ENCODE measurements at regions not wholly inside any gene's neighbourhood (a gene's known extent, or its start where the extent isn't known, plus 50 kb on each side); places are given as distances from the start of the nearest gene placed in this dataset.

DNA sequence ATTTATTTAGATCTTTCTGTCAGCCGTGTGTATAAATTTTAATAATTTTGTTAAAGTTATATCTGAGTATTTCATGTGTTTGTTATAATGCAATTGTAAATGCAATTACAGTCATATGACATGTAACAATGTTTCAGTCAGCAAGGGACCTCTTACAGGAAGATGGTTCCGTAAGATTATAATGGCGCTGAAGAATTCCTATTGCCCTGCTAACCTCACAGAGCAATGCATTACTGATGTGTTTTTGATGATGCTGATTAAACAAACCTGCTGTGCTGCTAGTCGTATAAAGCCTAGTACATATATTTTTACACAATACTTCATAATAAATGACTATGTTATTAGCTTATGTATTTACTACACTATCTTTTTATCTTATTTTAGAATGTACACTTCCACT is 1166.4 kb downstream of the CDH12 start:
- H3K27ac ChIP-seq, result no peak overlapping the region
- H3K9me3 ChIP-seq, result peaks cover 0 to 2% (median 0%) of the 10 kb centered on the region in 11 donors
- no peaks in the 10 kb centered on the region for H3K4me1 ChIP-seq
- no peaks in the 10 kb centered on the region for H3K36me3 ChIP-seq
- intact Hi-C loops (cut with DNase I), result no loop called here
- ATAC-seq (no peak), DNase-seq (no peak)
- TF ChIP-seq, protein P1, sequence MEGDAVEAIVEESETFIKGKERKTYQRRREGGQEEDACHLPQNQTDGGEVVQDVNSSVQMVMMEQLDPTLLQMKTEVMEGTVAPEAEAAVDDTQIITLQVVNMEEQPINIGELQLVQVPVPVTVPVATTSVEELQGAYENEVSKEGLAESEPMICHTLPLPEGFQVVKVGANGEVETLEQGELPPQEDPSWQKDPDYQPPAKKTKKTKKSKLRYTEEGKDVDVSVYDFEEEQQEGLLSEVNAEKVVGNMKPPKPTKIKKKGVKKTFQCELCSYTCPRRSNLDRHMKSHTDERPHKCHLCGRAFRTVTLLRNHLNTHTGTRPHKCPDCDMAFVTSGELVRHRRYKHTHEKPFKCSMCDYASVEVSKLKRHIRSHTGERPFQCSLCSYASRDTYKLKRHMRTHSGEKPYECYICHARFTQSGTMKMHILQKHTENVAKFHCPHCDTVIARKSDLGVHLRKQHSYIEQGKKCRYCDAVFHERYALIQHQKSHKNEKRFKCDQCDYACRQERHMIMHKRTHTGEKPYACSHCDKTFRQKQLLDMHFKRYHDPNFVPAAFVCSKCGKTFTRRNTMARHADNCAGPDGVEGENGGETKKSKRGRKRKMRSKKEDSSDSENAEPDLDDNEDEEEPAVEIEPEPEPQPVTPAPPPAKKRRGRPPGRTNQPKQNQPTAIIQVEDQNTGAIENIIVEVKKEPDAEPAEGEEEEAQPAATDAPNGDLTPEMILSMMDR (IDR thresholded peaks at IDR 0.05), result no peak
- H3K4me3 ChIP-seq, result no peak overlapping the region
- no peaks in the 10 kb centered on the region for H3K27me3 ChIP-seq
- WGBS, 2 donors, result 88 to 91% methylated on average over 4 of the region's 4 CpGs

DNA sequence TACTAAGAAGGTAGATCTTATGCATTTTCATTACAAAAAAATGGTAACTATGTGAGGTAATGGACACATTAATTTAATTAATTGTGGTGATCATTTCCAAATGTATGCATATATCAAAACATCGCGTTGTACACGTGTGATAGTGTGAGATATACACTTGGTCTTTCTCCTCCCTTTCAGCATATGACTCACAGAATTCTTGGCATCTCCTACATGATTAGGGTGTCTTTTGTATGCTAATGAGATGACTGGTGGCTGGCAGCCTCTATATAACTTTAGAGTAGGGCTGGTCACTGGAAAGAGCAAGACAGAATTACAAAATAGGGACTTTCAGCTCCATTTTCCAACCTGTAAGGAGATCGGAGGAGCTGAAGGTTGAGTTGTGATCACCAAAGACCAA is 1167.6 kb downstream of the CDH12 start:
- H3K36me3 ChIP-seq, result no peaks in the 10 kb centered on the region
- peaks cover 0 to 2% (median 0%) of the 10 kb centered on the region in 11 donors for H3K9me3 ChIP-seq
- no peak overlapping the region for H3K4me3 ChIP-seq
- H3K27ac ChIP-seq, result no peak overlapping the region
- TF ChIP-seq, protein P1 (IDR thresholded peaks at IDR 0.05), result no peak
- no peak for ATAC-seq
- intact Hi-C loops (cut with DNase I), result no loop called here
- H3K4me1 ChIP-seq, result no peaks in the 10 kb centered on the region
- no peak for DNase-seq
- no peaks in the 10 kb centered on the region for H3K27me3 ChIP-seq
- 74 to 88% methylated on average over 4 of the region's 4 CpGs for WGBS, 2 donors

DNA sequence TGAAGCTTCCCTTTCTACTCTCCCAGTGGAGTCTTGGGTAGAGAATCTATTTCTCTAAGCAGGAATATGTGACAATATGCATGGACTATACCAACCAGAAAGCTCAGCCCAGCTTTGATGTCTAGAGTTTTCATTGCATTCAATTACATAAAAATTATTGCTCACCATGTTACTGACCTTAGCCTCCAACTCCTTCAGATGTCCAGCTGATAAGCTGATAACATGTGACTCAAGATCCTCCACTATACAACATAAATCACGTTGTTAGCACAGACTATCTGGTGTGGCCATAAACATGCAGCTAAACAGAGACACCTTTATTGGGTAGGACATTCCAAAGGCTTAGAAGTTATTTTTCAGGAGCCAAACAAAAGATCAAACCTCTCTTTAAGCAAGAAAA is 1168.2 kb downstream of the CDH12 start:
- intact Hi-C loops (cut with DNase I), result no loop called here
- WGBS, 2 donors, result 43 to 63% methylated on average over 1 of the region's 1 CpG
- DNase-seq (no peak), ATAC-seq (no peak)
- no peak overlapping the region for H3K4me3 ChIP-seq
- H3K9me3 ChIP-seq, result peaks cover 0 to 2% (median 0%) of the 10 kb centered on the region in 11 donors
- no peaks in the 10 kb centered on the region for H3K4me1 ChIP-seq
- H3K36me3 ChIP-seq, result no peaks in the 10 kb centered on the region
- H3K27ac ChIP-seq, result no peak overlapping the region
- TF ChIP-seq, protein P1 (IDR thresholded peaks at IDR 0.05), result no peak
- H3K27me3 ChIP-seq, result no peaks in the 10 kb centered on the region

DNA sequence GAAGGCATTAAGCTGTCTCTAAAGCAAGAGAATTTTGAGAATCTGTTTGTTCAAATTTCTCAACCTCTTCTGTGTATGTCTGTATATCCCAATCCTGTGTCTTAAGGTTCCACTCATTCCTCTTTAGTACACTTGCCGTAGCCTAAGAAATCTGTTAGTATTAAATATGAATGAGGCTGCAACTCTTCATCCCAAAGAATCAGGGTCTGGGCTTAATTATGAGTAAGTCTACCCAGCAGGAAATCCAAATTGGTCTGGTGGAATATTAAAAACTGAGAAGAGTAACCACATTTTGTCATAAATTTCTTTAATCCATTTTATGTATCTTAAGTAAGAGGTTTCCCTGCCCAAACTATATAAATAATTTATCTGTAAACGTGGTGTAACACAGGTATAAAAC is 1171.2 kb downstream of the CDH12 start:
- H3K27me3 ChIP-seq, result no peaks in the 10 kb centered on the region
- no peak for ATAC-seq
- H3K4me3 ChIP-seq, result no peak overlapping the region
- WGBS, 2 donors, result 66 to 72% methylated on average over 2 of the region's 2 CpGs
- intact Hi-C loops (cut with DNase I), result no loop called here
- no peaks in the 10 kb centered on the region for H3K4me1 ChIP-seq
- DNase-seq, result no peak
- TF ChIP-seq, protein P1 (IDR thresholded peaks at IDR 0.05), result no peak
- no peak overlapping the region for H3K27ac ChIP-seq
- no peaks in the 10 kb centered on the region for H3K36me3 ChIP-seq
- peaks cover 0 to 2% (median 0%) of the 10 kb centered on the region in 11 donors for H3K9me3 ChIP-seq
